WTC11 (cell line): ENCODE measurements at regions not wholly inside any gene's neighbourhood (a gene's known extent, or its start where the extent isn't known, plus 50 kb on each side); places are given as distances from the start of the nearest gene placed in this dataset.

ENCODE experiments used
- ATAC-seq: fragments of 200-7000 bp; cut with Tn5 transposase; 2 replicates; pipeline ENCODE4 v1.10.0; 2021; ENCODE audit warnings: mild to moderate bottlenecking, moderate library complexity
- CTCF ChIA-PET: fragments of 300-600 bp; sonication (Branson Sonifier 250); formaldehyde crosslinking; loops from one replicate; lab custom pipeline; 2021; ENCODE audit warnings: antibody characterized with exemption; lab: Charles Lee
- POLR2A ChIA-PET: fragments of 350-600 bp; sonication (Branson Sonifier 250); formaldehyde crosslinking; loops from one replicate; lab custom pipeline; 2021; ENCODE audit warnings: antibody characterized with exemption; lab: Charles Lee
- DNase-seq: peaks from one replicate; pipeline ENCODE4 v3.0.0; 2021; ENCODE audit warnings: low spot score
- H3K27ac Mint-ChIP-seq: 2 replicates; pipeline ENCODE4 v1.8.0; 2021; ENCODE audit warnings: mixed read lengths
- H3K27me3 Mint-ChIP-seq: 2 replicates; pipeline ENCODE4 v1.8.0; 2021; ENCODE audit warnings: low read depth, mild to moderate bottlenecking, moderate library complexity, mixed read lengths
- H3K36me3 Mint-ChIP-seq: 2 replicates; pipeline ENCODE4 v1.8.0; 2021; ENCODE audit warnings: mixed read lengths
- H3K4me1 Mint-ChIP-seq: 2 replicates; pipeline ENCODE4 v1.8.0; 2022; ENCODE audit warnings: mixed read lengths
- H3K4me3 Mint-ChIP-seq: 2 replicates; pipeline ENCODE4 v1.8.0; 2021; ENCODE audit warnings: mild to moderate bottlenecking, moderate library complexity, mixed read lengths
- H3K9me3 Mint-ChIP-seq: 2 replicates; pipeline ENCODE4 v1.8.0; 2021; ENCODE audit warnings: mixed read lengths
- AFF4 ChIP-seq: sonication (generic); formaldehyde crosslinking; IDR thresholded peaks from 2 replicates; pipeline ENCODE4 v1.8.1; 2023; ENCODE audit warnings: mild to moderate bottlenecking, missing genetic modification reagents, borderline replicate concordance
- ARID4B ChIP-seq: sonication (generic); formaldehyde crosslinking; IDR thresholded peaks from 2 replicates; pipeline ENCODE4 v1.8.0; 2023; ENCODE audit warnings: missing genetic modification reagents, mild to moderate bottlenecking, borderline replicate concordance
- ATF6 ChIP-seq: sonication (generic); formaldehyde crosslinking; IDR thresholded peaks from 2 replicates; pipeline ENCODE4 v1.8.1; 2023; ENCODE audit warnings: mild to moderate bottlenecking, missing genetic modification reagents
- CTCF ChIP-seq: fragments of 200-600 bp; IDR thresholded peaks from 2 replicates; pipeline ENCODE4 v1.8.0; 2022; ENCODE audit warnings: antibody characterized with exemption
- E2F4 ChIP-seq: sonication (generic); formaldehyde crosslinking; IDR thresholded peaks from 2 replicates; pipeline ENCODE4 v1.8.1; 2022; ENCODE audit warnings: low read depth, mild to moderate bottlenecking, moderate library complexity, missing genetic modification reagents, borderline replicate concordance
- MAX ChIP-seq: sonication (generic); formaldehyde crosslinking; IDR thresholded peaks from 2 replicates; pipeline ENCODE4 v1.8.0; 2022; ENCODE audit warnings: mild to moderate bottlenecking, missing genetic modification reagents
- SMAD3 ChIP-seq: sonication (generic); formaldehyde crosslinking; IDR thresholded peaks from 2 replicates; pipeline ENCODE4 v1.8.0; 2022; ENCODE audit warnings: missing genetic modification reagents, mild to moderate bottlenecking, borderline replicate concordance
- SOX15 ChIP-seq: fragments of 250-450 bp; sonication (Bioruptor Pico); IDR thresholded peaks from 2 replicates; pipeline ENCODE4 v1.9.0; 2021; ENCODE audit warnings: mild to moderate bottlenecking
- TEAD4 ChIP-seq: sonication (generic); formaldehyde crosslinking; IDR thresholded peaks from 2 replicates; pipeline ENCODE4 v1.8.0; 2022; ENCODE audit warnings: mild to moderate bottlenecking, missing genetic modification reagents
- ZNF232 ChIP-seq: sonication (generic); formaldehyde crosslinking; IDR thresholded peaks from 2 replicates; pipeline ENCODE4 v1.8.0; 2022; ENCODE audit warnings: mild to moderate bottlenecking, missing genetic modification reagents
- ZNF416 ChIP-seq: fragments of 250-450 bp; sonication (Bioruptor Pico); IDR thresholded peaks from 2 replicates; pipeline ENCODE4 v1.9.0; 2021; ENCODE audit warnings: mild to moderate bottlenecking, inconsistent platforms

- TF ChIP-seq ARID4B (CRISPR knock-in tag) (no peak), MAX (CRISPR knock-in tag) (no peak), AFF4 (CRISPR knock-in tag) (no peak), E2F4 (CRISPR knock-in tag) (no peak), ZNF232 (CRISPR knock-in tag) (no peak), TEAD4 (CRISPR knock-in tag) (no peak), CTCF (no peak), ZNF416 (no peak)
These were observed 154.5 kb upstream of the SATB1 start (continued) for GRCh38 chr3:18579661-18580060.

- peaks cover 15% of the 10 kb centered on the region for H3K9me3 Mint-ChIP-seq
- TF ChIP-seq AFF4 (CRISPR knock-in tag): no peak
- no peak for TF ChIP-seq SOX15 (CRISPR knock-in tag)
- no peak for TF ChIP-seq SMAD3 (CRISPR knock-in tag)
- no peak for TF ChIP-seq ATF6
- ChIA-PET CTCF (no interaction called here), POLR2A (no interaction called here)
- DNase-seq (no peak), ATAC-seq (no peak)
- H3K27ac Mint-ChIP-seq: no peak overlapping the region
- H3K4me3 Mint-ChIP-seq: no peak overlapping the region
- no peaks in the 10 kb centered on the region for H3K4me1 Mint-ChIP-seq
- no peaks in the 10 kb centered on the region for H3K27me3 Mint-ChIP-seq
- no peaks in the 10 kb centered on the region for H3K36me3 Mint-ChIP-seq
These were observed 150.4 kb upstream of the SATB1 start for GRCh38 chr3:18575573-18575972.
